ENCODE measurements at regions not wholly inside any gene's neighbourhood (a gene's known extent, or its start where the extent isn't known, plus 50 kb on each side); places are given as distances from the start of the nearest gene placed in this dataset.

DNA sequence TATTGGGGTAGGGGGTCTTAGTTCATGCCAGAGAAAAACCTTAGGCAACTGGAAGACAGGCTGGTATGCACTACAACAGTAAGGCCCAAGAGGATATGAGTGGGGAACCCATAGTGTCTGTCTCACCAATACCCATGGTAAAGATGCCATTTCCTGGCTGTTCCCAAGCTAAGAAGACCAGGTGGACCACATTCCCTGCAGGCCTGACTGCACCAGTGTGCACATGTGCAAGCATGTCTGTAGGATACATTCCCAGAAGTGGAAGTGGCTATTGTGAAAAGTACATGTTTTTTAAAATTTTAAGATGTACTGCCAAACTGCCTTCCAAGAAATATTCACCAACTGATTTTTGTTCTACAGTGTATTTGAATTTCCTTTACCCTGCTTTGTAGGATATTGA is 207.3 kb upstream of the CTNNB1 start:
- Histone ChIP-seq H3K27ac (no peak overlapping the region), H3K36me3 (no peaks in the 10 kb centered on the region), H3K9me3 (no peaks in the 10 kb centered on the region), H3K4me3 (no peak overlapping the region), H3K4me1 (no peaks in the 10 kb centered on the region), H3K27me3 (no peaks in the 10 kb centered on the region)
- intact Hi-C loops (cut with DNase I): no loop called here
- TF ChIP-seq, protein P1, sequence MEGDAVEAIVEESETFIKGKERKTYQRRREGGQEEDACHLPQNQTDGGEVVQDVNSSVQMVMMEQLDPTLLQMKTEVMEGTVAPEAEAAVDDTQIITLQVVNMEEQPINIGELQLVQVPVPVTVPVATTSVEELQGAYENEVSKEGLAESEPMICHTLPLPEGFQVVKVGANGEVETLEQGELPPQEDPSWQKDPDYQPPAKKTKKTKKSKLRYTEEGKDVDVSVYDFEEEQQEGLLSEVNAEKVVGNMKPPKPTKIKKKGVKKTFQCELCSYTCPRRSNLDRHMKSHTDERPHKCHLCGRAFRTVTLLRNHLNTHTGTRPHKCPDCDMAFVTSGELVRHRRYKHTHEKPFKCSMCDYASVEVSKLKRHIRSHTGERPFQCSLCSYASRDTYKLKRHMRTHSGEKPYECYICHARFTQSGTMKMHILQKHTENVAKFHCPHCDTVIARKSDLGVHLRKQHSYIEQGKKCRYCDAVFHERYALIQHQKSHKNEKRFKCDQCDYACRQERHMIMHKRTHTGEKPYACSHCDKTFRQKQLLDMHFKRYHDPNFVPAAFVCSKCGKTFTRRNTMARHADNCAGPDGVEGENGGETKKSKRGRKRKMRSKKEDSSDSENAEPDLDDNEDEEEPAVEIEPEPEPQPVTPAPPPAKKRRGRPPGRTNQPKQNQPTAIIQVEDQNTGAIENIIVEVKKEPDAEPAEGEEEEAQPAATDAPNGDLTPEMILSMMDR (IDR thresholded peaks at IDR 0.05): no peak
- TF ChIP-seq POLR2A (IDR thresholded peaks at IDR 0.05): no peak
- DNase-seq: no peak

- Histone ChIP-seq H3K9me3 (no peaks in the 10 kb centered on the region), H3K27me3 (no peaks in the 10 kb centered on the region), H3K36me3 (no peaks in the 10 kb centered on the region), H3K4me1 (peaks cover 0 to 9% (median 0%) of the 10 kb centered on the region in 3 donors), H3K4me3 (no peak overlapping the region), H3K27ac (no peak overlapping the region)
- DNase-seq: no peak
- intact Hi-C loops (cut with DNase I): no loop called here
- 89 to 92% methylated on average over 1 of the region's 1 CpG for WGBS, 2 donors
- TF ChIP-seq, protein P1 (IDR thresholded peaks at IDR 0.05): no peak
- no peak for TF ChIP-seq POLR2A (IDR thresholded peaks at IDR 0.05)
Observed at GRCh38 chr3:40994611-40995010, 204.7 kb upstream of the CTNNB1 start.

GRCh38 chr3:40995271-40995670 is 204.0 kb upstream of the CTNNB1 start:
- WGBS, 2 donors: 87 to 94% methylated on average over 2 of the region's 2 CpGs
- no peak for DNase-seq
- H3K4me1 ChIP-seq: peaks cover 0 to 13% (median 0%) of the 10 kb centered on the region in 3 donors
- no peak overlapping the region for H3K27ac ChIP-seq
- intact Hi-C loops (cut with DNase I): no loop called here
- H3K4me3 ChIP-seq: no peak overlapping the region
- no peaks in the 10 kb centered on the region for H3K27me3 ChIP-seq
- no peaks in the 10 kb centered on the region for H3K36me3 ChIP-seq
- no peaks in the 10 kb centered on the region for H3K9me3 ChIP-seq
- TF ChIP-seq POLR2A (IDR thresholded peaks at IDR 0.05): no peak
- TF ChIP-seq, protein P1 (IDR thresholded peaks at IDR 0.05): no peak

DNA sequence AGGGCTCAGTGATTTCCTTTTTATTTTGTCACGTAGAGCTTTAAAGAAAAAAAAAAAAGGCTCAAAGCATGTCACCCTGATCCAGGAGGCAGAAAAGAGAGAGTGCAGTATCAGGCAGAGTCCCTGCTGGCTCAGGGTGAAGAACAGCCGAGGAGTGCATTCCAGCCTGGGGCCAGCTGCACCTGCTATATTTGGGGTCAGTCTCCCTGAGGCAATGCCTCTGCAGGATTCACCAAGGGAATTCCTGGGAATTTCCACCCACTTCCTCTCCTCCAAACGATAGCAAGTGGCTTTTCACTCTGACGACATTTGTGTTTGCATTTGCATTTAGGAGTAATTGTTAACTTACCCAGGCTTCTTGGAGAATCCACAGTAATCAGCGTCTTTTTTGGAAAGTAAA is 202.9 kb upstream of the CTNNB1 start:
- WGBS, 2 donors: 42 to 46% methylated on average over 5 of the region's 5 CpGs
- no peak for DNase-seq
- intact Hi-C loops (cut with DNase I): no loop called here
- TF ChIP-seq POLR2A (IDR thresholded peaks at IDR 0.05): no peak
- TF ChIP-seq, protein P1 (IDR thresholded peaks at IDR 0.05): no peak
- H3K27me3 ChIP-seq: no peaks in the 10 kb centered on the region
- H3K4me1 ChIP-seq: peaks cover 0 to 13% (median 0%) of the 10 kb centered on the region in 3 donors
- no peak overlapping the region for H3K27ac ChIP-seq
- H3K9me3 ChIP-seq: no peaks in the 10 kb centered on the region
- no peak overlapping the region for H3K4me3 ChIP-seq
- no peaks in the 10 kb centered on the region for H3K36me3 ChIP-seq

DNA sequence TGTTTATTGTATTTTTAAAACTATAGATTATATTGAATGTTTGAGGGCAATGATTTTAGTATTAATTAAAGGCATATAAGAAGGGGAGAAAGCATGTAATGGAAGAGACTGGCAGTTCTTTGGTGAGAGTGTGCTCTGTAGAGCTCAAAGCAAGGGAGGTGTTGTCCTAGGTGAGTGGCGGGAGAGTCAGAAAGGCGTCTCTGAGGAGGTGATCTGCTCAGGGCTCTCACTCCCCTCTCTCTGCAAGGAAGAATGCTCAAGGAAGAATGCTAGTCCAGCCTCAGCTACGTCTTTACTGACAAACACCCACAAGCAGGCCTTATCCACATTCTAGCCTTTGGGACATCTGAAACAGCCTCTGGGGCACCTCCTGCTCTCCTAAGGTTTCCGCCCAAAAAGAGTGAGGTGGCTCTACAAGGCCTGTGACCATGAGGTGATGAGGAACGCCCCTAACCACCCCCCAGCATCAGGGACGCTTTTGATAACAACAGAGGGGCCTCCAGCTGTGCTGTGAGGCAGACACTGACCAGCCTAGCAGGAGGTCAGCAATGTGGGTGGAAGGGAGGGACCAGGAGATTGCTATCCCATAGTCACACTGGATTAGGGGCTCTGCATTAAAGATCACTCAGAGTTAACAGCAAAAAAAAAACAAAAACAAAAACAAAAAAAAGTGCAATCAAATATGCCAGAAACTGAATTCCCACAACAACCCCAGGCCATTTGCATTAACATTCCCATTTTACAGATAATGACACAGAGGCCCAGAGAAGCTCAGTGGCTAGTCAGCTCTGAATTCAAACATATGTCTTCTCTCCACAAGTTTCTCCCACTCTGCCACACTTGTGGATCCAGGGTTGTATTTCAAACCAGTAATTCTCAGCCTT is 202.2 kb upstream of the CTNNB1 start:
- TF ChIP-seq, protein P1 (IDR thresholded peaks at IDR 0.05): no peak
- intact Hi-C loops (cut with DNase I): no loop called here
- Histone ChIP-seq H3K9me3 (no peaks in the 10 kb centered on the region), H3K4me1 (peaks cover 0 to 13% (median 0%) of the 10 kb centered on the region in 3 donors), H3K27ac (no peak overlapping the region), H3K27me3 (no peaks in the 10 kb centered on the region), H3K4me3 (no peak overlapping the region), H3K36me3 (no peaks in the 10 kb centered on the region)
- DNase-seq: no peak
- 70 to 78% methylated on average over 3 of the region's 6 CpGs for WGBS, 2 donors

Data from esophagus squamous epithelium (tissue), 5 donors.